ENCODE measurements at regions not wholly inside any gene's neighbourhood (a gene's known extent, or its start where the extent isn't known, plus 50 kb on each side); places are given as distances from the start of the nearest gene placed in this dataset.

DNA sequence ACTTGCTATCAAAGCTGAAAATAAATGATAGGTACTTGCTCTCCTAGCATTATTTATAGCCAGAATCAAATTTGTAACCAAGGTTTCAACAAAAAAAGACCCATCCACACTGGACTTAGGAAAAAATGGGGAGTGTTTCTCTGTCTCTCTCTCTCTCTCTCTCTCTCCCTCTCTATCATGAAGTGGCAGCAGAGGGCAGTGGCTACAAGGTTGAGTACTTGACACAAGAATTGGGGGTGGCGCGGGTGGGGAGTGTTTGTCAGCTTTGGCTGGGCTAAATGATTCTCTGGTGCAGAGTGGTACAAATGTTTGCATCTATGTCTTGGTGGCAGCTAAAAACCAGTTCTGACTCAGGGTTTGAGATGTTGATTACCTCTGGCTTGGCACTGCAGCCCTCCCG lies 85.0 kb downstream of the RBM43 start (continued):
- TF ChIP-seq FEZF1 (tag by site-specific recombination; IDR thresholded peaks at IDR 0.05): no peak
- TF ChIP-seq, protein P1, sequence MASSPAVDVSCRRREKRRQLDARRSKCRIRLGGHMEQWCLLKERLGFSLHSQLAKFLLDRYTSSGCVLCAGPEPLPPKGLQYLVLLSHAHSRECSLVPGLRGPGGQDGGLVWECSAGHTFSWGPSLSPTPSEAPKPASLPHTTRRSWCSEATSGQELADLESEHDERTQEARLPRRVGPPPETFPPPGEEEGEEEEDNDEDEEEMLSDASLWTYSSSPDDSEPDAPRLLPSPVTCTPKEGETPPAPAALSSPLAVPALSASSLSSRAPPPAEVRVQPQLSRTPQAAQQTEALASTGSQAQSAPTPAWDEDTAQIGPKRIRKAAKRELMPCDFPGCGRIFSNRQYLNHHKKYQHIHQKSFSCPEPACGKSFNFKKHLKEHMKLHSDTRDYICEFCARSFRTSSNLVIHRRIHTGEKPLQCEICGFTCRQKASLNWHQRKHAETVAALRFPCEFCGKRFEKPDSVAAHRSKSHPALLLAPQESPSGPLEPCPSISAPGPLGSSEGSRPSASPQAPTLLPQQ (tag by site-specific recombination; IDR thresholded peaks at IDR 0.05): no peak
- TF ChIP-seq ZNF324 (tag by site-specific recombination; IDR thresholded peaks at IDR 0.05): no peak
- TF ChIP-seq SP2 (tag by site-specific recombination; IDR thresholded peaks at IDR 0.05): no peak

DNA sequence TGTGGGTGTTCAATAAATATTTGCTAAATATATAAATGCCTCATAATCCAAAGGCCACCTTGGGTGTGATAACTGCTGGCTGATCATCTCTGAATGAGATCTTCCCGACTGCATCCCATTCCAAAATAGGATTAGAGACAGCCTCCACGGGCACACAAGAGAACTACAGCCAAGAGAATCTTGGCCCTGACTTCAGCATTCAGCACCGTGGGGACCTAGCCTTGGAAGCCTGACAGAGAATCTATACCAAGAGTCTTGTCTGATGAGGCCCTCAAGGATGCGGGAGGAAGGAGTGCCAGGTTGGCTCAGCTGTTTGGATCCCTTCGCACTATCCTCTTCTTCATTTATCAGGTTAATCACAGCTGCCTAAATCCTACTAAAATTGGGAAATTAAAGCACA lies 85.8 kb downstream of the RBM43 start:
- Histone ChIP-seq H3K9me3 (ENCODE audit: control insufficient read depth, insufficient read depth, low read depth, low read length) (no peaks in the 10 kb centered on the region), H3K27ac (ENCODE audit: extremely low read depth, low read depth, low read length) (no peak overlapping the region), H3K4me3 (ENCODE audit: low read depth, low read length) (no peak overlapping the region), H3K4me1 (ENCODE audit: control insufficient read depth, insufficient read depth, low read length) (no peaks in the 10 kb centered on the region), H3K36me3 (ENCODE audit: control insufficient read depth in 2 of 2, insufficient read depth in 1 of 2, low read length in 2 of 2) (no peaks in the 10 kb centered on the region)
- ChIA-PET POLR2A (no interaction called here), CTCF (interaction anchor here (0.6 to 0.7 kb wide), 4 partner anchors 24 to 327 kb away, joined by 3 to 8 read pairs (median 4); no protein-coding TSS in a partner anchor)
- TF ChIP-seq ZNF544 (tag by site-specific recombination; IDR thresholded peaks at IDR 0.05): no peak
- no peak for TF ChIP-seq ZNF19 (tag by site-specific recombination; IDR thresholded peaks at IDR 0.05; ENCODE audit: low read depth)
- no peak for TF ChIP-seq ZXDB (tag by site-specific recombination; IDR thresholded peaks at IDR 0.05)
- TF ChIP-seq, protein P2, sequence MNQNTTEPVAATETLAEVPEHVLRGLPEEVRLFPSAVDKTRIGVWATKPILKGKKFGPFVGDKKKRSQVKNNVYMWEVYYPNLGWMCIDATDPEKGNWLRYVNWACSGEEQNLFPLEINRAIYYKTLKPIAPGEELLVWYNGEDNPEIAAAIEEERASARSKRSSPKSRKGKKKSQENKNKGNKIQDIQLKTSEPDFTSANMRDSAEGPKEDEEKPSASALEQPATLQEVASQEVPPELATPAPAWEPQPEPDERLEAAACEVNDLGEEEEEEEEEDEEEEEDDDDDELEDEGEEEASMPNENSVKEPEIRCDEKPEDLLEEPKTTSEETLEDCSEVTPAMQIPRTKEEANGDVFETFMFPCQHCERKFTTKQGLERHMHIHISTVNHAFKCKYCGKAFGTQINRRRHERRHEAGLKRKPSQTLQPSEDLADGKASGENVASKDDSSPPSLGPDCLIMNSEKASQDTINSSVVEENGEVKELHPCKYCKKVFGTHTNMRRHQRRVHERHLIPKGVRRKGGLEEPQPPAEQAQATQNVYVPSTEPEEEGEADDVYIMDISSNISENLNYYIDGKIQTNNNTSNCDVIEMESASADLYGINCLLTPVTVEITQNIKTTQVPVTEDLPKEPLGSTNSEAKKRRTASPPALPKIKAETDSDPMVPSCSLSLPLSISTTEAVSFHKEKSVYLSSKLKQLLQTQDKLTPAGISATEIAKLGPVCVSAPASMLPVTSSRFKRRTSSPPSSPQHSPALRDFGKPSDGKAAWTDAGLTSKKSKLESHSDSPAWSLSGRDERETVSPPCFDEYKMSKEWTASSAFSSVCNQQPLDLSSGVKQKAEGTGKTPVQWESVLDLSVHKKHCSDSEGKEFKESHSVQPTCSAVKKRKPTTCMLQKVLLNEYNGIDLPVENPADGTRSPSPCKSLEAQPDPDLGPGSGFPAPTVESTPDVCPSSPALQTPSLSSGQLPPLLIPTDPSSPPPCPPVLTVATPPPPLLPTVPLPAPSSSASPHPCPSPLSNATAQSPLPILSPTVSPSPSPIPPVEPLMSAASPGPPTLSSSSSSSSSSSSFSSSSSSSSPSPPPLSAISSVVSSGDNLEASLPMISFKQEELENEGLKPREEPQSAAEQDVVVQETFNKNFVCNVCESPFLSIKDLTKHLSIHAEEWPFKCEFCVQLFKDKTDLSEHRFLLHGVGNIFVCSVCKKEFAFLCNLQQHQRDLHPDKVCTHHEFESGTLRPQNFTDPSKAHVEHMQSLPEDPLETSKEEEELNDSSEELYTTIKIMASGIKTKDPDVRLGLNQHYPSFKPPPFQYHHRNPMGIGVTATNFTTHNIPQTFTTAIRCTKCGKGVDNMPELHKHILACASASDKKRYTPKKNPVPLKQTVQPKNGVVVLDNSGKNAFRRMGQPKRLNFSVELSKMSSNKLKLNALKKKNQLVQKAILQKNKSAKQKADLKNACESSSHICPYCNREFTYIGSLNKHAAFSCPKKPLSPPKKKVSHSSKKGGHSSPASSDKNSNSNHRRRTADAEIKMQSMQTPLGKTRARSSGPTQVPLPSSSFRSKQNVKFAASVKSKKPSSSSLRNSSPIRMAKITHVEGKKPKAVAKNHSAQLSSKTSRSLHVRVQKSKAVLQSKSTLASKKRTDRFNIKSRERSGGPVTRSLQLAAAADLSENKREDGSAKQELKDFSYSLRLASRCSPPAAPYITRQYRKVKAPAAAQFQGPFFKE (tag by site-specific recombination; IDR thresholded peaks at IDR 0.05; ENCODE audit: borderline replicate concordance): no peak
- no peak for TF ChIP-seq ZNF792 (tag by site-specific recombination; IDR thresholded peaks at IDR 0.05)
- TF ChIP-seq, protein P3, sequence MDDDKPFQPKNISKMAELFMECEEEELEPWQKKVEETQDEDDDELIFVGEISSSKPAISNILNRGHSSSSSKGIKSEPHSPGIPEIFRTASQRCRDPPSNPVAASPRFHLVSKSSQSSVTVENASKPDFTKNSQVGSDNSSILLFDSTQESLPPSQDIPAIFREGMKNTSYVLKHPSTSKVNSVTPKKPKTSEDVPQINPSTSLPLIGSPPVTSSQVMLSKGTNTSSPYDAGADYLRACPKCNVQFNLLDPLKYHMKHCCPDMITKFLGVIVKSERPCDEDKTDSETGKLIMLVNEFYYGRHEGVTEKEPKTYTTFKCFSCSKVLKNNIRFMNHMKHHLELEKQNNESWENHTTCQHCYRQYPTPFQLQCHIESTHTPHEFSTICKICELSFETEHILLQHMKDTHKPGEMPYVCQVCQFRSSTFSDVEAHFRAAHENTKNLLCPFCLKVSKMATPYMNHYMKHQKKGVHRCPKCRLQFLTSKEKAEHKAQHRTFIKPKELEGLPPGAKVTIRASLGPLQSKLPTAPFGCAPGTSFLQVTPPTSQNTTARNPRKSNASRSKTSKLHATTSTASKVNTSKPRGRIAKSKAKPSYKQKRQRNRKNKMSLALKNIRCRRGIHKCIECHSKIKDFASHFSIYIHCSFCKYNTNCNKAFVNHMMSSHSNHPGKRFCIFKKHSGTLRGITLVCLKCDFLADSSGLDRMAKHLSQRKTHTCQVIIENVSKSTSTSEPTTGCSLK (tag by site-specific recombination; IDR thresholded peaks at IDR 0.05): no peak
- TF ChIP-seq ZNF292 (tag by site-specific recombination; IDR thresholded peaks at IDR 0.05; ENCODE audit: borderline replicate concordance, low read depth): no peak
- no peak for TF ChIP-seq ZNF560 (tag by site-specific recombination; IDR thresholded peaks at IDR 0.05; ENCODE audit: borderline replicate concordance)
- no peak for TF ChIP-seq ZNF354C (tag by site-specific recombination; IDR thresholded peaks at IDR 0.05; ENCODE audit: borderline replicate concordance, low read depth)
- TF ChIP-seq ZNF670 (tag by site-specific recombination; IDR thresholded peaks at IDR 0.05; ENCODE audit: low read depth): no peak
- TF ChIP-seq, protein P4, sequence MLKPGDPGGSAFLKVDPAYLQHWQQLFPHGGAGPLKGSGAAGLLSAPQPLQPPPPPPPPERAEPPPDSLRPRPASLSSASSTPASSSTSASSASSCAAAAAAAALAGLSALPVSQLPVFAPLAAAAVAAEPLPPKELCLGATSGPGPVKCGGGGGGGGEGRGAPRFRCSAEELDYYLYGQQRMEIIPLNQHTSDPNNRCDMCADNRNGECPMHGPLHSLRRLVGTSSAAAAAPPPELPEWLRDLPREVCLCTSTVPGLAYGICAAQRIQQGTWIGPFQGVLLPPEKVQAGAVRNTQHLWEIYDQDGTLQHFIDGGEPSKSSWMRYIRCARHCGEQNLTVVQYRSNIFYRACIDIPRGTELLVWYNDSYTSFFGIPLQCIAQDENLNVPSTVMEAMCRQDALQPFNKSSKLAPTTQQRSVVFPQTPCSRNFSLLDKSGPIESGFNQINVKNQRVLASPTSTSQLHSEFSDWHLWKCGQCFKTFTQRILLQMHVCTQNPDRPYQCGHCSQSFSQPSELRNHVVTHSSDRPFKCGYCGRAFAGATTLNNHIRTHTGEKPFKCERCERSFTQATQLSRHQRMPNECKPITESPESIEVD (tag by site-specific recombination; IDR thresholded peaks at IDR 0.05): no peak

All from HEK293 (cell line).